ENCODE measurements at regions not wholly inside any gene's neighbourhood (a gene's known extent, or its start where the extent isn't known, plus 50 kb on each side); places are given as distances from the start of the nearest gene placed in this dataset.

DNA sequence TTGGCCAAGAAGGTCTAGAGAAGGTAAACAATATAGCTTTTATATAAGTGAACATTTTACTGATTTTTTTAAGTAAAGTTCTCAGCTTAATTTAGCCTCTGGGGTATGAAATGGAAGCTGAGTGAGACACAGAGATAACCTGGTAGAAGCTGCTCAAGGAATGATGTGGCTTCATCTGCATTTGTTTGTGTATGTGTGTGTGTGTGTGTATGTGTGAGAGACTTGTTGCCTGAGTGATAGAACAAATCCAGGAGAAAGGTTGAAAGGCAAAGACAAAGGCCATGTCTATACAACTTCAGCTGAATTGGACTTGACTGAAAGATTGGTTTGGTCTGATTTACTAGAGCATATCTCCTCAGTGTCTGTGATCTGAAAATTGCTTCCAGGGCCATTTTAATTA is 63.6 kb downstream of the PCDH7 start:
- no peaks in the 10 kb centered on the region for H3K9me3 ChIP-seq
- intact Hi-C loops (cut with DNase I; ENCODE audit: low total_unique reads): no loop called here
- no peaks in the 10 kb centered on the region for H3K27me3 ChIP-seq
- no peak overlapping the region for H3K27ac ChIP-seq
- no peak for DNase-seq
- no peak overlapping the region for H3K4me3 ChIP-seq
- H3K36me3 ChIP-seq: no peaks in the 10 kb centered on the region
- H3K4me1 ChIP-seq: peaks cover 0 to 18% (median 4%) of the 10 kb centered on the region in 4 donors
- TF ChIP-seq POLR2AphosphoS5 (IDR thresholded peaks at IDR 0.05) (no peak), EP300 (IDR thresholded peaks at IDR 0.05) (no peak), POLR2A (IDR thresholded peaks at IDR 0.05) (no peak)
- TF ChIP-seq, protein P1, sequence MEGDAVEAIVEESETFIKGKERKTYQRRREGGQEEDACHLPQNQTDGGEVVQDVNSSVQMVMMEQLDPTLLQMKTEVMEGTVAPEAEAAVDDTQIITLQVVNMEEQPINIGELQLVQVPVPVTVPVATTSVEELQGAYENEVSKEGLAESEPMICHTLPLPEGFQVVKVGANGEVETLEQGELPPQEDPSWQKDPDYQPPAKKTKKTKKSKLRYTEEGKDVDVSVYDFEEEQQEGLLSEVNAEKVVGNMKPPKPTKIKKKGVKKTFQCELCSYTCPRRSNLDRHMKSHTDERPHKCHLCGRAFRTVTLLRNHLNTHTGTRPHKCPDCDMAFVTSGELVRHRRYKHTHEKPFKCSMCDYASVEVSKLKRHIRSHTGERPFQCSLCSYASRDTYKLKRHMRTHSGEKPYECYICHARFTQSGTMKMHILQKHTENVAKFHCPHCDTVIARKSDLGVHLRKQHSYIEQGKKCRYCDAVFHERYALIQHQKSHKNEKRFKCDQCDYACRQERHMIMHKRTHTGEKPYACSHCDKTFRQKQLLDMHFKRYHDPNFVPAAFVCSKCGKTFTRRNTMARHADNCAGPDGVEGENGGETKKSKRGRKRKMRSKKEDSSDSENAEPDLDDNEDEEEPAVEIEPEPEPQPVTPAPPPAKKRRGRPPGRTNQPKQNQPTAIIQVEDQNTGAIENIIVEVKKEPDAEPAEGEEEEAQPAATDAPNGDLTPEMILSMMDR (IDR thresholded peaks at IDR 0.05): no peak

DNA sequence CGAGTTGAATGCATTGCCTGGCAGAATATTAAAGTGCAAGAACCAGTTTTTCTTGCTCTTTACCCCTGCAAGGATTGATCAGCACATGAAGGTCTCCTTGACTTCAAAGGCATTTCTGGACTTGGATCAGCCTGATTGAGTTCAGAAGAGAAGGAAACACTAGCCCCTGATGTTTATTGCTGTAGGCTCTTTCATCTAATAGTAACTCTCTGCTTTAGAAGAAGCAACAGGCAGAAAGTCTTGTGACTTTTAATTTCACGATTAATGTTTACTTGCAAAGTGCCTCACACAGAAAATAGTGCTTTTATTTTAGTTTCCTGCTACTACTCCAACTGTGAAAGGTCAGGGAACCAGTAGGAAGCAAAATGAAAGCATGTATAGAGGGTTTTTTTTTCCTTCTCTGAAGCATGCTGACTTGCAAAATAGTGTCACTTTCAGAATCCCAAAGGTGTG is 69.1 kb downstream of the PCDH7 start:
- Histone ChIP-seq H3K27me3 (no peaks in the 10 kb centered on the region), H3K27ac (peak overlapping the region in 4 of 5 donors; percentile 13 to 79 (median 60)), H3K4me1 (peaks cover 0 to 44% (median 23%) of the 10 kb centered on the region in 4 donors), H3K9me3 (no peaks in the 10 kb centered on the region), H3K36me3 (no peaks in the 10 kb centered on the region), H3K4me3 (no peak overlapping the region)
- peak in 1 of 2 donors; percentile 80 for DNase-seq
- 4 to 22% (median 7%) methylated on average over 2 of the region's 2 CpGs for WGBS, 5 donors
- TF ChIP-seq POLR2A (IDR thresholded peaks at IDR 0.05) (no peak), POLR2AphosphoS5 (IDR thresholded peaks at IDR 0.05) (peak in 1 of 3 donors; percentile 45), EP300 (IDR thresholded peaks at IDR 0.05) (no peak)
- intact Hi-C loops (cut with DNase I; ENCODE audit: low total_unique reads): no loop called here

GRCh38 chr4:30790123-30790522 is 70.0 kb downstream of the PCDH7 start:
- Histone ChIP-seq H3K27ac (peak overlapping the region in 2 of 5 donors; percentile 63 to 79), H3K9me3 (no peaks in the 10 kb centered on the region), H3K36me3 (no peaks in the 10 kb centered on the region), H3K27me3 (no peaks in the 10 kb centered on the region), H3K4me1 (peaks cover 0 to 44% (median 23%) of the 10 kb centered on the region in 4 donors), H3K4me3 (no peak overlapping the region)
- TF ChIP-seq EP300 (IDR thresholded peaks at IDR 0.05) (no peak), POLR2AphosphoS5 (IDR thresholded peaks at IDR 0.05) (no peak), POLR2A (IDR thresholded peaks at IDR 0.05) (no peak)
- TF ChIP-seq, protein P1 (IDR thresholded peaks at IDR 0.05): no peak
- intact Hi-C loops (cut with DNase I; ENCODE audit: low total_unique reads): no loop called here
- WGBS, 5 donors: 89 to 97% (median 90%) methylated on average over 1 of the region's 1 CpG
- DNase-seq: no peak

- no peak overlapping the region for H3K27ac ChIP-seq
- intact Hi-C loops (cut with DNase I; ENCODE audit: low total_unique reads): no loop called here
- no peak overlapping the region for H3K4me3 ChIP-seq
- H3K36me3 ChIP-seq: no peaks in the 10 kb centered on the region
- no peaks in the 10 kb centered on the region for H3K27me3 ChIP-seq
- H3K9me3 ChIP-seq: no peaks in the 10 kb centered on the region
- peaks cover 0 to 41% (median 21%) of the 10 kb centered on the region in 4 donors for H3K4me1 ChIP-seq
- 70 to 81% (median 78%) methylated on average over 4 of the region's 4 CpGs for WGBS, 5 donors
- TF ChIP-seq POLR2A (IDR thresholded peaks at IDR 0.05) (no peak), POLR2AphosphoS5 (IDR thresholded peaks at IDR 0.05) (no peak), EP300 (IDR thresholded peaks at IDR 0.05) (no peak)
- TF ChIP-seq, protein P1 (IDR thresholded peaks at IDR 0.05): no peak
- DNase-seq: no peak
Measured at GRCh38 chr4:30790998-30791397, 70.8 kb downstream of the PCDH7 start.

- Histone ChIP-seq H3K27ac (no peak overlapping the region), H3K36me3 (no peaks in the 10 kb centered on the region), H3K27me3 (no peaks in the 10 kb centered on the region), H3K4me3 (no peak overlapping the region), H3K9me3 (no peaks in the 10 kb centered on the region), H3K4me1 (peaks cover 0 to 35% (median 16%) of the 10 kb centered on the region in 4 donors)
- no peak for DNase-seq
- intact Hi-C loops (cut with DNase I; ENCODE audit: low total_unique reads): no loop called here
- TF ChIP-seq POLR2A (IDR thresholded peaks at IDR 0.05): no peak
- TF ChIP-seq EP300 (IDR thresholded peaks at IDR 0.05): no peak
- TF ChIP-seq, protein P1 (IDR thresholded peaks at IDR 0.05): no peak
- no peak for TF ChIP-seq POLR2AphosphoS5 (IDR thresholded peaks at IDR 0.05)
- WGBS, 5 donors: 56 to 79% (median 63%) methylated on average over 3 of the region's 3 CpGs
Measured at GRCh38 chr4:30792601-30793000, 72.4 kb downstream of the PCDH7 start.

Data from stomach (tissue), 8 donors.